ENCODE measurements at regions not wholly inside any gene's neighbourhood (a gene's known extent, or its start where the extent isn't known, plus 50 kb on each side); places are given as distances from the start of the nearest gene placed in this dataset.
"Not testable (repeated sequence)": the region's sequence is repeated elsewhere in the genome, so short reads cannot be mapped to it uniquely, and the experiment has no call there.

- DNase-seq (ENCODE audit: extremely low read depth, low read depth, low spot score): not testable (repeated sequence)
Measured at GRCh38 chr9:62952840-62953239, 1763.0 kb downstream of the SPATA31A7 start.
